SK-N-SH treated with all-trans-retinoic acid at 6 μM for 48 hours (cell line): ENCODE measurements at regions not wholly inside any gene's neighbourhood (a gene's known extent, or its start where the extent isn't known, plus 50 kb on each side); places are given as distances from the start of the nearest gene placed in this dataset.

ENCODE experiments used
- ATAC-seq: fragments of 200-7000 bp; cut with Tn5 transposase; 3 replicates; pipeline ENCODE4 v1.9.1; 2020; ENCODE audit warnings: mild to moderate bottlenecking, moderate library complexity
- ARNTL ChIP-seq: fragments of 450-650 bp; formaldehyde crosslinking; IDR thresholded peaks from 2 replicates; pipeline ENCODE4 v1.5.0; 2020; ENCODE audit warnings: low read depth, mild to moderate bottlenecking, moderate library complexity, borderline replicate concordance
- BACH2 ChIP-seq: fragments of 250-450 bp; sonication (Bioruptor Pico); IDR thresholded peaks from 2 replicates; pipeline ENCODE4 v1.9.0; 2021; ENCODE audit warnings: mild to moderate bottlenecking, borderline replicate concordance
- CSDC2 ChIP-seq: fragments of 250-450 bp; sonication (Bioruptor Pico); IDR thresholded peaks from 2 replicates; pipeline ENCODE4 v1.5.0; 2020; ENCODE audit warnings: mild to moderate bottlenecking, moderate library complexity
- ESRRG ChIP-seq: fragments of 250-450 bp; sonication (Bioruptor Pico); IDR thresholded peaks from 2 replicates; pipeline ENCODE4 v1.6.1; 2021; ENCODE audit warnings: mild to moderate bottlenecking
- GLIS3 ChIP-seq: fragments of 250-450 bp; sonication (Bioruptor Pico); IDR thresholded peaks from 2 replicates; pipeline ENCODE4 v1.5.0; 2020; ENCODE audit warnings: mild to moderate bottlenecking, moderate library complexity
- ISL1 ChIP-seq: fragments of 250-450 bp; sonication (Bioruptor Pico); IDR thresholded peaks from 2 replicates; pipeline ENCODE4 v2.1.2; 2022; ENCODE audit warnings: mild to moderate bottlenecking, moderate library complexity
- OSR1 ChIP-seq: fragments of 250-450 bp; sonication (Bioruptor Pico); IDR thresholded peaks from 2 replicates; pipeline ENCODE4 v1.8.0; 2022; ENCODE audit warnings: moderate library complexity, mild to moderate bottlenecking, inconsistent platforms
- POU6F1 ChIP-seq: fragments of 250-450 bp; sonication (Bioruptor Pico); IDR thresholded peaks from 2 replicates; pipeline ENCODE4 v1.8.0; 2021; ENCODE audit warnings: low read depth, mild to moderate bottlenecking, moderate library complexity, borderline replicate concordance
- PPARA ChIP-seq: fragments of 250-450 bp; sonication (Bioruptor Pico); IDR thresholded peaks from 2 replicates; pipeline ENCODE4 v1.5.0; 2020; ENCODE audit warnings: mild to moderate bottlenecking, borderline replicate concordance
- RARB ChIP-seq: fragments of 250-450 bp; sonication (Bioruptor Pico); IDR thresholded peaks from 2 replicates; pipeline ENCODE4 v1.8.0; 2021; ENCODE audit warnings: mild to moderate bottlenecking, moderate library complexity
- SNAI2 ChIP-seq: fragments of 250-450 bp; sonication (Bioruptor Pico); IDR thresholded peaks from 2 replicates; pipeline ENCODE4 v1.5.0; 2020; ENCODE audit warnings: mild to moderate bottlenecking, moderate library complexity
- TCF4 ChIP-seq: fragments of 250-450 bp; sonication (Bioruptor Pico); IDR thresholded peaks from 2 replicates; pipeline ENCODE4 v1.8.0; 2021; ENCODE audit warnings: mild to moderate bottlenecking, moderate library complexity, borderline replicate concordance
- TOX ChIP-seq: fragments of 250-450 bp; sonication (Bioruptor Pico); IDR thresholded peaks from 2 replicates; pipeline ENCODE4 v1.8.0; 2021; ENCODE audit warnings: mild to moderate bottlenecking, moderate library complexity, borderline replicate concordance
- ZC3H10 ChIP-seq: fragments of 250-450 bp; sonication (Bioruptor Pico); IDR thresholded peaks from 2 replicates; pipeline ENCODE4 v1.5.1; 2021; ENCODE audit warnings: mild to moderate bottlenecking, moderate library complexity
- ZFP3 ChIP-seq: fragments of 250-450 bp; sonication (Bioruptor Pico); IDR thresholded peaks from 2 replicates; pipeline ENCODE4 v1.5.0; 2020; ENCODE audit warnings: mild to moderate bottlenecking, moderate library complexity
- ZFP30 ChIP-seq: fragments of 450-650 bp; formaldehyde crosslinking; IDR thresholded peaks from 2 replicates; pipeline ENCODE4 v1.5.0; 2022; ENCODE audit warnings: mild to moderate bottlenecking, moderate library complexity
- ZNF565 ChIP-seq: fragments of 450-650 bp; formaldehyde crosslinking; conservative IDR thresholded peaks from 2 replicates; pipeline ENCODE4 v1.5.0; 2020; ENCODE audit warnings: low read depth, mild to moderate bottlenecking, moderate library complexity
- ZNF70 ChIP-seq: fragments of 450-650 bp; formaldehyde crosslinking; IDR thresholded peaks from 2 replicates; pipeline ENCODE4 v1.5.0; 2020; ENCODE audit warnings: mild to moderate bottlenecking, moderate library complexity
- ZNF8 ChIP-seq: fragments of 450-650 bp; formaldehyde crosslinking; IDR thresholded peaks from 2 replicates; pipeline ENCODE4 v1.5.0; 2020; ENCODE audit warnings: mild to moderate bottlenecking, moderate library complexity
- TF ChIP-seq, protein P1 (sequence below): fragments of 250-450 bp; sonication (Bioruptor Pico); IDR thresholded peaks from 2 replicates; pipeline ENCODE4 v1.5.1; 2020; ENCODE audit warnings: low read depth, mild to moderate bottlenecking, moderate library complexity
- TF ChIP-seq, protein P2 (sequence below): fragments of 250-450 bp; sonication (Bioruptor Pico); IDR thresholded peaks from 2 replicates; pipeline ENCODE4 v1.5.1; 2021; ENCODE audit warnings: mild to moderate bottlenecking, moderate library complexity

DNA sequence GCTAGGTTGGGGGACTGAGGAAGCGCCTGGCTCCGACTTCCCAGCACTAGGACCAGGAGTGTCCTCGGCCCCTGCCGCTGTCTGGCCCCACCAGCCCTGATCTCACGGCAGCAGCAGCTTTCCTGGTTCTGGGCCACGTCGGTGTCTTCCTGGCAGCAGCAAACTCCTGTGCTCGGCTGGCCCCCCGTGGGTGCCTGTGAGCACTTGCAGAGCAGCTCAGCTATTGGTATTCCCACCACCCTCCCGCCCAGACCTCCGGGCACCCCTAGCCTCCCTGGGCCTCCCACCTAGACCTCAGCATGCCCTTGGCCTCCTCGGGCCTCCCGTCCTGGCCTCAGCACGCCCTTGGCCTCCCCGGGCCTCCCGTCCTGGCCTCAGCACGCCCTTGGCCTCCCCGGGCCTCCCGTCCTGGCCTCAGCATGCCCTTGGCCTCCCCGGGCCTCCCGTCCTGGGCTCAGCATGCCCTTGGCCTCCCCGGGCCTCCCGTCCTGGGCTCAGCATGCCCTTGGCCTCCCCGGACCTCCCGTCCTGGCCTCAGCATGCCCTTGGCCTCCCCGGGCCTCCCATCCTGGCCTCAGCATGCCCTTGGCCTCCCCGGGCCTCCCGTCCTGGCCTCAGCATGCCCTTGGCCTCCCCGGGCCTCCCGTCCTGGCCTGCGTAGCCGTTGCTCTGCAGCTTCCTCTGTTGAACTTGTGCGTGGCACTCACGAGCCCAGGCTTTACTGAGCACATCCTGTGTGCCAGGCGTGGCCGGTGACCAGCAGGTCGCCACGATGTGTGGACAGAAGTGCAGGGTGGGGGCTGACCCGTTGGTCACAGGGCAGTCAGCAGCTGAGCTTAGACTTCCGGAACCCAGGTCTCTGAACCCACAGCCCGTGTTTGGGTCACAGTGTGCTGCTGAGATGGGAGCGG is 51.8 kb upstream of the ACSF3 start:
- no peak for TF ChIP-seq TCF4 (CRISPR knock-in tag)
- TF ChIP-seq ZFP3, result no peak
- TF ChIP-seq ZFP30 (CRISPR knock-in tag), result no peak
- no peak for TF ChIP-seq SNAI2 (CRISPR knock-in tag)
- TF ChIP-seq, protein P1, sequence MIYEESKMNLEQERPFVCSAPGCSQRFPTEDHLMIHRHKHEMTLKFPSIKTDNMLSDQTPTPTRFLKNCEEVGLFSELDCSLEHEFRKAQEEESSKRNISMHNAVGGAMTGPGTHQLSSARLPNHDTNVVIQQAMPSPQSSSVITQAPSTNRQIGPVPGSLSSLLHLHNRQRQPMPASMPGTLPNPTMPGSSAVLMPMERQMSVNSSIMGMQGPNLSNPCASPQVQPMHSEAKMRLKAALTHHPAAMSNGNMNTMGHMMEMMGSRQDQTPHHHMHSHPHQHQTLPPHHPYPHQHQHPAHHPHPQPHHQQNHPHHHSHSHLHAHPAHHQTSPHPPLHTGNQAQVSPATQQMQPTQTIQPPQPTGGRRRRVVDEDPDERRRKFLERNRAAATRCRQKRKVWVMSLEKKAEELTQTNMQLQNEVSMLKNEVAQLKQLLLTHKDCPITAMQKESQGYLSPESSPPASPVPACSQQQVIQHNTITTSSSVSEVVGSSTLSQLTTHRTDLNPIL (CRISPR knock-in tag), result no peak
- no peak for TF ChIP-seq CSDC2 (CRISPR knock-in tag)
- TF ChIP-seq PPARA, result no peak
- no peak for ATAC-seq

DNA sequence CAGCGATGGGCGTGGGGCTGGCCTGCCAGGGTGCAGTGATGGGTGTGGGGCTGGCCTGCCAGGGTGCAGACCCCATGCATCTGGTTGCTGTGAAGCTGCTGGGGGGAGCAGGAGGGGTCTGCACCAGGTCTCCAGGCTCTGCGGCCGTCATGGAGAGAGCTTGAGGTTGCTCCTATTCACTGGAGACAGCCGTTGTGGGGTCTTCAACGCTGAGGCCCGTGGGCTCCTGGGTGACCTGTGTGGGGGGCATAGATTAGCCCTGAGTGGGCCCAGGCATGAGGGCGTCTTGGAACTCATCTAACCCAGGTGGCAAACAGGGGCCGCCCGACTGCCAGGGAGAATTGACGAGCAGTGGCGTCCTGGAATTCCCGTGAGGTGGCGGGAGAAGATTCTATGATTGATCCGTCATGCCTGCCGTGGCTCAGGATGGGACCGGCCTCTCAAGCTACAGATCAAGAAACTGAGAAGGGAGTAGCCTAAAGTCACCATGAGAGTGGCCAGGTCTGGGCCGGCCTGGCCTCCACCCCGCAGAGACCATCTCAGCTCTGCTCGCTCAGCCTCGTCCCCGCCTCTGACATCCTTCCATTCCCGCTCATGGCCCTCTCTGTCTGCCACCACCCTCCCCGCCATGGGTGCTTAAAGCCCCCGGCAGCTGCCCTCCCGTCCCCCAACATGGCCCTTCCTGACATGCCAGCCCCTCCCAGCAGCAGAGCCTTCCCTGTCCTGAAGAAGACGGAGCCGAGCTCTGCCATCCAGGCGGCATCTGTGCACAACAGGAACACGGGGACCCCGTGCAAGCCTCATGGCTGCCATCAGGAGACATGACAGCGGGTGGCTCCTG is 50.7 kb upstream of the ACSF3 start:
- TF ChIP-seq ZNF70 (CRISPR knock-in tag) (no peak), OSR1 (CRISPR knock-in tag) (no peak), BACH2 (no peak), PPARA (no peak), ARNTL (no peak), RARB (CRISPR knock-in tag) (no peak), ISL1 (CRISPR knock-in tag) (no peak), ZNF8 (CRISPR knock-in tag) (no peak), ZNF565 (CRISPR knock-in tag) (no peak), TCF4 (CRISPR knock-in tag) (no peak), CSDC2 (CRISPR knock-in tag) (no peak), GLIS3 (CRISPR knock-in tag) (no peak)
- TF ChIP-seq, protein P1 (CRISPR knock-in tag), result no peak
- no peak for ATAC-seq

DNA sequence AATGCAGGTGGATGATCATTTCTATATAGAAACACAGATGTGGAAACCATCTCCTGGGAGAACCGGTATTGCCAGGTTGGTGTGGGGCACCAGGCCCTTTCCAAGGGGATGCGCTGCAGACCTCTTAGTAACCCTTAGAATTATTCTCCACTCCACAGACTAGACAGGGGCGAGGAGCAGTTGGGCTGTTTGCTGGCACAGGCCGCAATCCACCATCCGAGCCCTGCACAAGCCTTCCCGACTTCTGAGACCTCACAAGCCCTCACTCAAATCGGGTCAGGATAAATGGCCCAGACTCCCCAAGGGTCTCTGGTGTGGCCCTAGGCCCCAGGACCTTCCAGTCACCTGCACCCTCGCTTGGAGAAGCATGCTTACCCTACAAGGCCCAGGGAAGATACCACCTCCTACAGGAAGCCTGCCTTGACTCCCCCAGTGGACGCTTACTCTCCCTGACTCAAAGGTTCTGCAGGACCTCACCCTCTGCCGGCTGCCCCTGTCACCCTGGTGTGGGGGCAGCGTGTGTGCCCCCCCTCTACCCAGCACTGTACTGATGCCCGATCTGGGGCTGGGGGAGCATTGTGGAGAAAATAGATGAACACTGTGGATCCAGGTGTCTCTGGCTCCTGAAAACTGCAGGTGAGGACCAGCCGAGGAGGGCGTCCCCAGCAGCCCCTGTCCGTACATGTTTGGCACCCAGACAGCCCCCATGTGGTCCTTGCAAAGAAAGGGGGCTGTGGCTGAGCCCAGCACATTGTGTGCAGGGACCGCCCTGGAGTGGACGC is 49.8 kb upstream of the ACSF3 start:
- TF ChIP-seq, protein P1 (CRISPR knock-in tag), result no peak
- TF ChIP-seq POU6F1 (CRISPR knock-in tag), result no peak
- TF ChIP-seq ESRRG (CRISPR knock-in tag), result no peak
- TF ChIP-seq ZNF70 (CRISPR knock-in tag), result no peak
- no peak for TF ChIP-seq CSDC2 (CRISPR knock-in tag)
- TF ChIP-seq TCF4 (CRISPR knock-in tag), result no peak
- TF ChIP-seq ZFP3, result no peak
- TF ChIP-seq TOX (CRISPR knock-in tag), result no peak
- TF ChIP-seq RARB (CRISPR knock-in tag), result no peak
- TF ChIP-seq BACH2, result no peak
- no peak for TF ChIP-seq ZFP30 (CRISPR knock-in tag)
- no peak for TF ChIP-seq ZC3H10
- TF ChIP-seq, protein P2, sequence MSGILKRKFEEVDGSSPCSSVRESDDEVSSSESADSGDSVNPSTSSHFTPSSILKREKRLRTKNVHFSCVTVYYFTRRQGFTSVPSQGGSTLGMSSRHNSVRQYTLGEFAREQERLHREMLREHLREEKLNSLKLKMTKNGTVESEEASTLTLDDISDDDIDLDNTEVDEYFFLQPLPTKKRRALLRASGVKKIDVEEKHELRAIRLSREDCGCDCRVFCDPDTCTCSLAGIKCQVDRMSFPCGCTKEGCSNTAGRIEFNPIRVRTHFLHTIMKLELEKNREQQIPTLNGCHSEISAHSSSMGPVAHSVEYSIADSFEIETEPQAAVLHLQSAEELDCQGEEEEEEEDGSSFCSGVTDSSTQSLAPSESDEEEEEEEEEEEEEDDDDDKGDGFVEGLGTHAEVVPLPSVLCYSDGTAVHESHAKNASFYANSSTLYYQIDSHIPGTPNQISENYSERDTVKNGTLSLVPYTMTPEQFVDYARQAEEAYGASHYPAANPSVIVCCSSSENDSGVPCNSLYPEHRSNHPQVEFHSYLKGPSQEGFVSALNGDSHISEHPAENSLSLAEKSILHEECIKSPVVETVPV (CRISPR knock-in tag), result no peak
- ATAC-seq, result no peak
